ENCODE measurements at regions not wholly inside any gene's neighbourhood (a gene's known extent, or its start where the extent isn't known, plus 50 kb on each side); places are given as distances from the start of the nearest gene placed in this dataset.
"Not testable (repeated sequence)": the region's sequence is repeated elsewhere in the genome, so short reads cannot be mapped to it uniquely, and the experiment has no call there.

GRCh38 chr6:102749210-102749971 is 1355.9 kb downstream of the GRIK2 start:
- TF ChIP-seq CTCF (IDR thresholded peaks at IDR 0.05): no peak

GRCh38 chr6:102746941-102747340 is 1353.4 kb downstream of the GRIK2 start:
- TF ChIP-seq CTCF (IDR thresholded peaks at IDR 0.05): no peak
- Histone ChIP-seq H3K27ac (no peak overlapping the region), H3K4me3 (no peak overlapping the region)
- no peak for DNase-seq (ENCODE audit: low spot score)

More at GRCh38 chr6:102749210-102749971, 1355.9 kb downstream of the GRIK2 start:
- DNase-seq (ENCODE audit: low spot score): no peak
- Histone ChIP-seq H3K4me3 (no peak overlapping the region), H3K27ac (no peak overlapping the region)

GRCh38 chr6:102742754-102743356 is 1349.3 kb downstream of the GRIK2 start:
- no peak for DNase-seq (ENCODE audit: low spot score)
- Histone ChIP-seq H3K27ac (no peak overlapping the region), H3K4me3 (no peak overlapping the region)
- no peak for TF ChIP-seq CTCF (IDR thresholded peaks at IDR 0.05)

GRCh38 chr6:102742028-102742427 is 1348.5 kb downstream of the GRIK2 start:
- H3K4me3 ChIP-seq: no peak overlapping the region
- DNase-seq (ENCODE audit: low spot score): no peak
- H3K27ac ChIP-seq: no peak overlapping the region
- no peak for TF ChIP-seq CTCF (IDR thresholded peaks at IDR 0.05)

- no peak overlapping the region for H3K27ac ChIP-seq
- DNase-seq (ENCODE audit: low spot score): no peak
- no peak overlapping the region for H3K4me3 ChIP-seq
- TF ChIP-seq CTCF (IDR thresholded peaks at IDR 0.05): no peak
Observed at GRCh38 chr6:102736941-102737368, 1343.4 kb downstream of the GRIK2 start.

GRCh38 chr6:102732898-102733297 is 1339.4 kb downstream of the GRIK2 start:
- TF ChIP-seq CTCF (IDR thresholded peaks at IDR 0.05): no peak
- no peak overlapping the region for H3K27ac ChIP-seq
- DNase-seq (ENCODE audit: low spot score): no peak
- no peak overlapping the region for H3K4me3 ChIP-seq

GRCh38 chr6:102722086-102722485 is 1328.6 kb downstream of the GRIK2 start:
- H3K27ac ChIP-seq; H3K4me3 ChIP-seq; DNase-seq (ENCODE audit: low spot score): not testable (repeated sequence)
